HG02885 (cell line): ENCODE measurements at regions not wholly inside any gene's neighbourhood (a gene's known extent, or its start where the extent isn't known, plus 50 kb on each side); places are given as distances from the start of the nearest gene placed in this dataset.

ENCODE experiments used
- ATAC-seq: cut with Tn5 transposase; IDR thresholded peaks from one replicate; pipeline ENCODE4 v1.9.1; 2021; ENCODE audit warnings: mild to moderate bottlenecking; ENCODE audit not compliant: unreplicated experiment, poor library complexity

DNA sequence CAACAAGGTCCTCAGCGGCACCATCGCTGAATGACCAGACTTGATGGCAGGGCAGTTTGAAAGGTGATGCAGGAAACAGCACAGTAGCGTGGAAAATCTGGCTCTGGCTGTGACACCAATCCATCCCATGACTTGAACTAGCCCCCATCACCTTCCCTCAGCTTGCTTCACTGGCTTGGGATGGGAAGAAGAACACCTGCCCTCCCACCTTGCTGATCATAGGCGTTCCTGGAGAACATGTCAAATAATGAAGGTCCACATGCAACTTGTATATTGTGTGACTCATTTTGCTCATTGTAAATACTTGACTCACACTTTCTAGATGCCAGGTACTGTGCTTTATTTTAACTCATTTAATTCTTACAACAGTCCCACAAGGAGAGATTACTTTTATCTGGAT, 292.4 kb upstream of the SPRED2 start:
- ATAC-seq = no peak

DNA sequence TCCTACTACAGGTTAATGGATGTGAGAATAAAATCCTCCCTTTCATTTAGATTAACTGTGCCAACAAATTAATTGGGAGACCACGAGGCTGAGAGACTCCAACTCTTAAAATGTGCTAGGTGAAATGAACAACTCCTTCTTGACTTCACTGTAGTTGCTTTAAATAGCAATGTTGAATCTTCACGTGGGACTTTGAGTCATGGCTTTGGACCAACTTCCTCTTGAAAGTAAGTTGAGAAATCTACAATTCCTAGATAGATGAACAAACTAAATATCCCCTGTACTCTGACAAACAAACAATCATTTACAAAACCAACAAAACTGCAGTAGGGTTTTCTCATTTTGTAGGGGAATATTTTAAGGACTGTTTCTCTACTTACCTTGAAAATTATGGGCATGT, 291.9 kb upstream of the SPRED2 start:
- ATAC-seq = no peak

DNA sequence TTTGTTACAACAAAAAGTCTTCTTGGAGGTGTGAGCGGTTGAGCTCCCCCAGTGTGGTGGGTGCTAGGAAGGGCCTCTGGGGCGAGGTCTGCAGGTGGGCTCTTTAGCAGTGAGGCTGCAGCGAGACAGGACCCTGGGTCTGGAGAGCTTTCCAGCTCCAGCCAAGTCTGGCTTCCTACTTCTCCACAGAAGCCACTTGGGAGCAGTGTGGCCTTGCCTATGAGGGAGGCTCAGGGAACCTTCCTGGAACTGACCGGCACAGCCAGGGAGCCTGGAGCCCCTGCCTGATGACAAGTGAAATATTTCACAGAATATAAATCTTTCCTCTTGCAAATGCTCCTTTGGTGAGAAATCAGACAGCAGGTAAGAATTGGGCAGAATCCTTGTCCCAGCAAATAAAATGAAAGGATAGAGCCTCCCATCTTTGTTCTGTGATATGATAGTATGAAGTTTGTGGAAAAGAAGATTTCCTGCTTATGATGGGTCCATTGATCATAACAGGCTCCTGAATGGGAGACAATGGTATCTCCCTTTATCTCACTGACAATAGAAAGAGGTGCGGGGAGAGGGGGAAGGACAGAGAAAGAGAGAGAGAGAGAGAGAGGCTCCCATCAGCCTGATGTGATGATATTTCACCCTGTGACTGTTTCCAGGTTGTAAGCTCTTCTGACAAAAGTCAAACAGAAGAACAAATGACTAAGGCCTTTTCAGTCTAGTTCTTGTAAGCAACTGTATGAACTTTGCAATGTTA, 289.8 kb upstream of the SPRED2 start:
- ATAC-seq = no peak

DNA sequence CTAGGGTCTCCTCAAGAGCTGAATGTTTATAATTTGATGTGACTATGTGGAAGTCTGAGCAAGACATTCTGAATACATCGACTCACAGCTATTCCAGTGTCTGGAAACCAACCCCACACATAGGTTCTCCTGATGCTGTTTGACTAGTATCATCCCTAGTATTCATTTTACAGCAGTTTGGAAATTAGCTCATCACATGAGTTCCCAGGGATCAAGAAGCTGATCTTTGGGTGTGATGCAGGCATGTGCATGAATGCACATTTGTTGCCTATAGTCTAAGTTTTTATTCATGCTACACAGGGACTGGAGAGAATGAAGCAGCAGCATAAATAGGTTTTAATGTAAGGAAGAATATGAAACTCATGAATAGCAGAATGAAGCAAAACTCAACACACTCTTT, 284.3 kb upstream of the SPRED2 start:
- no peak for ATAC-seq

DNA sequence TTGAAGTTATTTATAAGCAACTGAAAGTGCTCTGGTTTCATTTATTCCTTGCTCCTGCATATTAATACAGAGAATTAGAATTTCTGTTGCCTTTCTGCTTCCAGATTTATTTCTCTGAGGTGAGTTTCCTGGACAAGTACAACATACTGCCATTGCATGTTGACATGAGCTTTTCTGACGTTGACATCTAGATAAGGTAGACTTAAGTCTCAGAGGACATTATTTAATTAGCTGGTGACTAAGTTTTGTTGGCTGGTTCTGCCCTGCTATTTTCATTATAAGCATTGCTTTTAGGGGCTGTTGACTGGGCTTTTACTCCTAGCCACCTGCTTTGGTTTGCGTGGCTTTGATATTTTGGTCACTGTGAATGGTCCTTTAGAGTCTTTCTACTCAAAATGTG, 282.9 kb upstream of the SPRED2 start:
- no peak for ATAC-seq

DNA sequence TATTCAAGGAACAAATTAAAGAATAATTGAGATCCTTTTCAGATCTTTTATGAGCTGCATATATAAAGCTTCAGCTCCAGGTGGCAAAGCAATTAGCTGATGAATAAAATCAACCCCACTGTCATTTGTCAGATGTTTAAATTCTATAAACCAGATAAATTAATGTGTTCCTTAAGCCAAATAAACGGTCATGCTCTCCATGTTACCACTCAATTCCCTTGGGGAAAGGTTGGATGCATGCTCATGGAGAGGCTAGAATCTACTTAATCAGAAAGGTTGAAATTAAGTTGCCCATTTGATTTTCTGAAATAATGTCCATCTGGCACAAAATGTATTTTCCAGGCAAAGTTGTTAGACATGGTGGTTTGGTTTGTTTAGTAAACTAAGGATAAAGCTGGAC, 282.5 kb upstream of the SPRED2 start:
- ATAC-seq = no peak

DNA sequence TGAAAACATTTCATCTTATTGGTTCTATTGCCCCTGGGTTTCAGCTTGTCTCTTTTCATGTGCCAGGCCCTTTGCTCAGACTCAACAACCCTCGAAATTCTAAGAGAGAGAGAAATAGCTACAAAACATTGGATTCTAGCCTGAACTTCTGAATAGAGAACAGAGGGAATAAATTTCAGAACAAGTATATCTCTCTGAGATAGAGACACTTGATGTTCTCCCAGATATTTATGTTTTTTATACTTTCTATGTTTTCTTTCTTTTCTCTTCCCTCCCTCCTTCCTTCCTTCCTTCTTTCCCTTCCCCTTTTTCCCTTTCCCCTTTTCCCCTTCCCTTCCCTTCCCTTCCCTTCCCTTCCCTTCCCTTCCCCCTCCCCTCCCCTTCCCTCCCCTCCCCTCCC, 279.5 kb upstream of the SPRED2 start:
- ATAC-seq = no peak

DNA sequence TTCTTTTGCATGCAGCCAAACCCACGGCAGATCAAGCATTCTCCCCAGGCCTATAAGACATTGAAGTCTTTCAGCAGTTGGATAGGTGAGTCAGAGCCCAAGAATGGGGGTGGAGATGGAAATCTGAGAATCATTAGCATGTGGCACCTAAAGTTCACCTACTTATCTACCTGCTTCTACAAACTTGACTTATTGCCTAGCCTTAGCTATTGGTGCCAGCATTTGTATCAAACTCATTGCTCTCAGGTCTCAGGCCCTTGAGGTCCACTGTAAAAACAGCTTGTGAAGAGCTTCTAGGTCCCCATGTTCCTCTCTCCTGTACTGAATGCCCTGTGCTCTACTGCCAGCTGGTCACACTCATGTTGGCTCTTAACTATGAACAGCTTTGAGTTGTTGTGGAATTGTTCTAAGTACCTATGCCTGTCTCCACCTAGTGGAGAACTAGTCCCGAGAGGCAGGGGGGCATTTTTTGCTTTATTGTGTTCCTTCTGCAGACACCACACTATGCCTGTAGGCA, 278.4 kb upstream of the SPRED2 start:
- ATAC-seq = no peak

DNA sequence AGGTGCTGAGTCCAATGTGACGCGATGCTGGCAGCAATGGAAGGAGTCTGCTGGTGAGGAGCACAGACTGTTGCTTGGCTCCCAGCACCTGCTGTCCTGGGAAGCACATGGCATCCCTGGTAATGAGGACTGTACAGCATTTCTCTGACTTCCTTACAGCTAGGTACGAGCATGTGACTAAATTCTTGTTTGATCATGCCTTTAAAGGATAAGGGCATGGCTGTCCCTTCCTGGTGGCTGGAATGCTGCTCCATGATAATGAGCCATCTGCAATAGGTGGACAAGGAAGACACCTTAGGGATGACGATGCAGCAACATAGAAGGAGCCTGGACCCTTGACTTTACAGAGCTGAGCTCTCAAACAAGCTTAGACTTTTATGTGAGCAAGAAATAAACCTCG, 278.0 kb upstream of the SPRED2 start:
- no peak for ATAC-seq

DNA sequence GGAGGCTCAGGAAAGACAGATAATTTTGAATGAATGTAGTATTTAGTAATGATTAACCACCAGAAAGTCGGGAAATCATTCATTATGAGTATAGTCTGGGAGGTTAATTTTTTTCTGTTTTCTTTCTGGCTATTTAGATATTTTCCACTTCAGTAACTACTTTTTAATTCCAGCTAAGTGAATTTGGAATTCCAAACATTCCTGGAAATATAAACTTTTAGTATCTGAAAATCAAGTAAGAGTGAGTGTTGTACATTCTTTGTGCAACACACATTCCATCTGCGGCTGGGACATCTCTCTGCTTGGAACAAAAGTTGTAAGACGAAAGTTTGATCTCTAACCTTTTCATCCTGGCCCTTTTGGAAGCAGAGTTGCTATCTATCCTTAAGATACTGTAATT, 275.7 kb upstream of the SPRED2 start:
- no peak for ATAC-seq

DNA sequence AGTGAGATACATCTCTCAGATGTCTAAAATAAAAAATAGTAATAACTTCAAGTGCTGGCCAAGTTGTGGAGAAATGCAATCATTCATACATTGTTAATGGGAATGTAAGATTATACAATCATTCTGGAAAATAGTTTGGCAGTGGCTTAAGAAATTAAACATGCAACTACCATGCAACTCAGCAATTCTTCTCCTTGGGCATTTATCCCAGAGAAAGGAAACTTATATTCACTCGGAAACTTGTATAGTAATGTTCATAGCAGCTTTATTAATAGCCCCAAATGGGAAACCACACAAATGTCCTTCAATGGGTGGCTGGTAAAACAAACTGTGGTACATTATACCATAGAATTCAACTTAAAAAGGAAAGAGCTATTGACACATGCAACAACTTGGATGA, 274.0 kb upstream of the SPRED2 start:
- no peak for ATAC-seq

DNA sequence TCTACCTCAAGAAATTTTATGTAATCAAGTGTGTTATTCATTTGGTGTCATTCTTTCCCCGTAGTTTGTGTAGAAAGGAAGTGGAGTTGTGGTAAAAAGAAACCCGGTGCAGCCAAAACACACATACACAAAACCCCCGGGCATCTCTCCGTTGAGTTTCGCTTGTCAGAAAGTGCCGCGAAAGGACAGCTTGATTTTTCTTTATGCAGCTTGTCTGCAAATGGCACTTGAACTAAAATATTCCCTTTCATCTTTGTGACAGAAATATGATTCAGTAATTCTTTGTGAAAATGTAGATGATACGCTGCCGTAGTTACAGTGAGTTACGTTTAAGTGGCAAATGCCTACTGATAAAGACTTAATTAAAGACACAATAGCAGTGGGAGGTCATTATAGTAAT, 268.8 kb upstream of the SPRED2 start:
- no peak for ATAC-seq

DNA sequence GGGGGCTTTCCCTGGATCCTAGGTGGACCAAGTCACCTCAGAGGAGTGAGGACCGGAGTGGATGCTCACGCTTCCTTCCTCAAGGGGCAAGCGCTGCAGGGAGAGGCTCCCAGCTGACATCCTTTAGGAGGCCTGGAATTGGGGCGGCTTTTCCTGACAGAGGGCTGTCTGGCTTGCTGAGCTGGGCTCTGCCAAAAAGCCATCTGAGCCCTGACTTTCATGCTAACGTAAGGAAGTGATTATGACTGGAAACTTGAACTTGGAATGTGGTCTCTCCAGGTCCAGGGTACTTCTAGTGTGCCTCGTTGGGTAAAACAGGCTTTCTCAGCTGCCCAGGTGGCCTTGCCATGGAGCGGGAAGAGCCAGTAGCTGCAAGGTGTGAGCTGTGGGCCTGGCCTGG, 268.3 kb upstream of the SPRED2 start:
- no peak for ATAC-seq

DNA sequence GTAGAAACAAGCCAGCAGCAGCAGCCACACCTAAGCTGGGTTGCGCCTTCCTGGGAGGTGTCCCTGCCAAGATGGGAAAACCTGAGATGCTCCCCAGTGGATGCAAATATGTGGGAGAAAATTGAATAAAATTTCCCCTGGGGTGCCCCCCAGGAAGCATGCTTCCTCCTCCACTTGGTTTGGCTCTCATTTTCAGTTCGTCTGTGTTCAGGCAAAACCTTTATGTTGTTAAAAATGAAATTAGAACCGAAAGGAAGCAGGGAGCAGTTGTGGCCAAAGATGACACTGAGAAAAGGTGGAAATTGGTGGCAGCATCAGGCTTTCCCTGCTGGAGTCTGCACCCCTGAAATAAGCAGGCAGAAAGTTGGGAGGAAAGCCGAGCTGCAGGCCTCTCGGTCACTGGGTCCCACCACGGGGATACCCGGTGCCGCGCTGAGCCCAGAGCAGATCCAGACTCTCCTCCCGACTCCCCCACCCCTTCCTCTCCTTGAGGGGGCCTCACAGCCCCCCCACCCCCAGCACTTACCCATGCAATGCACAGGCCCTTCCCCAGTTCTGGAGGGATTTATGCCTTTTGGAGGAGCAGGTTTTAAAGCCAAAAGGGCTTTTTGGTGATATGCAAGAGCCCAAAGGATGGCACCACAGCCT, 267.7 kb upstream of the SPRED2 start:
- no peak for ATAC-seq

DNA sequence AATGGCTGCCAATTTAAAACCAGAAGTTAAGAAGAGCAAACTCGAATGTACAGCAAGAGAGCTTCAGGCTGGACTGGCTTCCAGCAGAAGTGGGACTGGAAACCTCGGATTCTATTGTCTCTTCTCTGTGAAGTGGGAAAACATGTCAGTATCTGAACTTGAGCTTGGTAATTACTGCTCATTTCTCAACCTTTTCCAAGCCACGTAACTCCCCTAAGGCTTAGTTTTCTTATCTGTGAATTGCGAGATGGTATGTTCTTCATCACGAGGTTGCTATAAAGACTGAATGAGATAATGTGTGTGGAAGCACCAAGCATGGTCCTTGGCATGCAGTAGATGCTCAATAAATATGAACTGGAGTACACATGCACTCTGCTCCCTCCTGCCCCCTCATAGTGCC, 259.4 kb upstream of the SPRED2 start:
- ATAC-seq = no peak

DNA sequence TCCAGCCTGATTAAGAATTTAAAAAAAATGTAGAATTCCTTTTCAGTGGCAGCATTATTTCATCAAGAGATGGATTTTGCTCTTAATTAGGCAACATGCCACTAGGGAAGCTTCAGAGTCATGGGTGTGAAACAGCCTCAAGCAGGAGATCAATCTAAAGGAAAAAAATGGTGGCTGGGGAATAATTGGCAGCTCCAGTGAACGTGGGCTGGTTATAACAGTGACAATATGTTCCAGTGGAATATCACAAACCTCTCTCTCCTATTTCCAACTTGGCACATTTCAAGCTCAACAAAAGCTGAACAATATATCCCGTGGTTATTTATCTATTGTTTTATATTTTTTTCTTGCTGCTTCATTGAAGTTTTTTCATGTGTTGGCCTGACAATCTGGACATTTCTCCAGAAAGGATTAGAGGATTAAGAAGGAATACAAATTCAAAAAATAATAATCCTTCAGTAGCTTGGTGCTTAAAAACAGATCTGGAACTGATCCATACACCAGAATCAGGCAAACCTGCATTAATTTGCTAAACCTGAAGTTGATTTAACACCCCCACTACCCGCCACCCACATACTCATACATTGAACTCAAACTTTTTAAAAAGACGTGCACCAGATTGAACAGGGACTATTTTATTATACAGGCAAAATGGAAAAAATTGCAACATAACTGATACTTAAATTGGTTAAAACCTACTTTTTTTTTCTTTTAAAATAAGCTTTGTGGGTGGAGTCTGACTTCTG, 255.9 kb upstream of the SPRED2 start:
- ATAC-seq = no peak

DNA sequence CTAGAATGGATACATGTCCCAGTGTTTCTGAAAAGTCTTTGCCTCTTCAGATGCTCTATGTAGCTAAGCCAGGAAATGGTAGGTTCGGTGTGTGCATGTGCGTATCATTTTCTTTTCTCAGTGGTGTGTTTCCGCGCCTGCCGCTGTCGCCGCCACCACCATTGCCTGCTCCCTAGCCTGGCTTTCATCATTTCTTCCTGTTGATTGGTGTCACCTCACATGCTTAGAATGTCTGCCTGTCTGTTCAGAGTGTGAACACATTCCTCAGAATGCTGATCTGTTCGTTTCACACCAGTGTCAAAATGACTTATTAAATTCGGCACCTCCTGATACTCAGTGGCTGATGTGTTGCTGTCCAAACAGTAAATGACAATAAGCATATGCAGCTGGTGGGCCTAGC, 255.2 kb upstream of the SPRED2 start:
- ATAC-seq = no peak

DNA sequence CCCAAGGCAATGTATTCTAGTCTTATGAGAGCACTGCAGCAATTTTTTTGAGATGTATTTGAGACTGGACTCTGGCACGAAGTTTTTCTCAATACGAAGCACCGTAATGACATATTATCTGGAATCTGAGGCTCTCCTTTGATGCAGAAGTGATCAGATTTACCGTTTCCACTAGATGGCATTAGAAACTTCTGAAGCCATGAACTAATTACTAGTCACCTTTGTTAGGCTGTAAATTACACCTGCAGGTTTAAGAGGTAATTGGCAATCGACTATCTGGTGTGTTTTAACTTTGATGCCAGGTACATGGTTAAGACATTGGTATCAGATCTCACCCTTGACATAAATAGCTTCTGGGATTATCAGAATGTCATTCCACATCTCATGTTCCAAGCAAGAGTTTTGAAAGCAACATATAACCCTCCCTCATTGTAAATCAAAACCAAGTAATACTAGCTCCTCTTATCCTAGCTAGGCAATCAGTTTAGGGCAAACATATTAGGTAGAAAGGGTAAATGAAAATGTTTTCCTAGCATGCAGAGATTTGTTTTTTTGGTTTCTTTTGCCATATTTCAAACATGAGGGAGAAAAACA, 254.6 kb upstream of the SPRED2 start:
- ATAC-seq = no peak

DNA sequence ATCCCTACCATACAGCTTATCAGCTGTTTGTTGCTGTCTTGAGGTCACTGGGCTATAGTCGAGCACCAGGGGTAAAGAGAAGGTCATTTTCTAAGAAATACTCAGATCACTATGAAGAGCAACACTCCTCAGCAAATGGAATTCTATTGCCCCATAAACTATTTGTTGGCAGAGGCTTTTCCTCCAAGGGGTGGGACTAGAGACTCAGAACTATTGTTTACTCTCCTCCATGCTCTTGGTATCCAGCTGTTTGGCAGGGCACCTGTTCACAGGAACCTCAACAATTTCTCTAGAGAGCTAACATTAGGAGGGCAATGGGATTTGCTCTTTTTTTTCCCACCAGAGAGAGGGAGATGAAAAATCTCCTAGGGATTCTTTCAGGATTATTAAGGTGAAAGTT, 249.1 kb upstream of the SPRED2 start:
- ATAC-seq = no peak

DNA sequence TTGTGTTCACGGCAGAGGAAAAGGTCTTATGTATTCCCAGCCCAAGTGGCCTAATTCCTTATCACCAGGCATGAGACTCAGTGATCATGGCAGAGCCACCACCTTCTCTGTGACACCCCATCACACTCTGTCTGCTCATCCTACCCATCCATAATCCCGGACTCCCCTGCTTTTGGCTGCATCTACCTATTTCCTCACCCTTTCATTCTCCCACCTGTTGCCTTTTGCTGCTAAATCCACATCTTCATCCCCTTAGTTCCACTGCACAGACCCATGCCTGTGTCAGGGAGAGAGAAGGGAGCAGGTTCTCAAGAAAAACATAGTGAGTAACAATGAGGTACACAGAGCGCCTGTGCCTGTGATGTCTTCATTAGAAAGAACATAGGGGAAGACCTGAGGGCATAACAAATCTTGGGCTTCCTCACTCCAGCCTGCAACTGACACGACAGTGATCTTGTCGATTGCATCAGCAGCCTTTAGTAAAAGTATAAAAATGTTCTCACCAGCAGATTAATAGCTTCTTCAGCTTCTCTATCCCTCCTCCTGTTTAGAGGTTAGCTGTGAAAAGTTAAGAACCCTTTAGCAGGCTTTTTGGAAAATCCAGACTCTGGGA, 246.5 kb upstream of the SPRED2 start:
- no peak for ATAC-seq

DNA sequence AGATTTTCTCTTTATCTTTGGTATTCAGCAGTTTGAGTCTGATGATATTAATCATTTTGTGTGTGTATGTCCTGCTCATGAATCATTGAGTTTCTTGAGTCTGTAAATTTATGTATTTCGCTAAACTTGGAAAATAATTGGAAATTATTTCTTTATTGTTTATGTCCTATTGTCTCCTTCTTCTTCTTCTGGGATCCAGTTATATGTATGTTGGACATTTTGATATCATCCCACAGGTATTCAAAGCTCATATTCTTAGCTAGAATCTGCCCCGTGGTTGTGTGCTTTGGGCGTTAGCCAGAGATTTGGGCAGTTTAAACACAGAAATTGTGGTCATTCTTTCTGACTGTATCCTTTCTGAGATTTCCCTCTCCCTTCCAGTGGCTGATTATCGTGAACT, 243.0 kb upstream of the SPRED2 start:
- no peak for ATAC-seq
